OCI-M2 (cell line): ENCODE measurements at regions not wholly inside any gene's neighbourhood (a gene's known extent, or its start where the extent isn't known, plus 50 kb on each side); places are given as distances from the start of the nearest gene placed in this dataset.

Source experiments
- DNase-seq: peaks from one replicate; lab custom pipeline; 2025; ENCODE audit not compliant: unreplicated experiment; lab: John Stamatoyannopoulos, UW

GRCh38 chr16:85307552-85308364 lies 195.5 kb upstream of the CIBAR2 start:
- no peak for DNase-seq

- DNase-seq, result no peak
Measured at GRCh38 chr16:85308611-85309540, 196.6 kb upstream of the CIBAR2 start.

- no peak for DNase-seq
Measured at GRCh38 chr16:85309656-85310587, 197.7 kb upstream of the CIBAR2 start.

- DNase-seq, result no peak
Measured at GRCh38 chr16:85310868-85311585, 198.8 kb upstream of the CIBAR2 start.

GRCh38 chr16:85311741-85312140 lies 199.5 kb upstream of the CIBAR2 start:
- no peak for DNase-seq

- no peak for DNase-seq
Measured at GRCh38 chr16:85312174-85312573, 199.9 kb upstream of the CIBAR2 start.

- DNase-seq, result no peak
Measured at GRCh38 chr16:85312642-85313525, 200.6 kb upstream of the CIBAR2 start.

- no peak for DNase-seq
Measured at GRCh38 chr16:85313526-85314301, 201.4 kb upstream of the CIBAR2 start.

GRCh38 chr16:85314512-85314971 lies 202.3 kb upstream of the CIBAR2 start:
- no peak for DNase-seq

- no peak for DNase-seq
Measured at GRCh38 chr16:85315866-85316265, 203.6 kb upstream of the CIBAR2 start.

- no peak for DNase-seq
Measured at GRCh38 chr16:85316321-85316919, 204.1 kb upstream of the CIBAR2 start.

GRCh38 chr16:85316944-85317343 lies 204.7 kb upstream of the CIBAR2 start:
- DNase-seq, result no peak

GRCh38 chr16:85317704-85318103 lies 205.4 kb upstream of the CIBAR2 start:
- no peak for DNase-seq

- no peak for DNase-seq
Measured at GRCh38 chr16:85319208-85319983, 207.1 kb upstream of the CIBAR2 start.

- no peak for DNase-seq
Measured at GRCh38 chr16:85319984-85320440, 207.7 kb upstream of the CIBAR2 start.

GRCh38 chr16:85320677-85321385 lies 208.6 kb upstream of the CIBAR2 start:
- DNase-seq, result no peak
